Right lobe of liver (tissue), 6 donors: ENCODE measurements at regions not wholly inside any gene's neighbourhood (a gene's known extent, or its start where the extent isn't known, plus 50 kb on each side); places are given as distances from the start of the nearest gene placed in this dataset.
"Not testable (repeated sequence)": the region's sequence is repeated elsewhere in the genome, so short reads cannot be mapped to it uniquely, and the experiment has no call there.

Experiments used
- ATAC-seq, 4 donors: fragments of 200-7000 bp; cut with Tn5 transposase; one replicate each; pipeline ENCODE4 v1.9.1; 2020; ENCODE audit warnings: mild to moderate bottlenecking in 4 of 4, moderate library complexity in 4 of 4
- DNase-seq, 3 donors: peaks; one replicate each; pipeline ENCODE4 v3.0.0-alpha.2; 2020
- H3K27ac ChIP-seq, 3 donors: fragments of 200-600 bp; one replicate each; pipeline ENCODE4 v1.8.0; 2022
- H3K27me3 ChIP-seq, 2 donors: fragments of 200-600 bp; one replicate each; pipeline ENCODE4 v1.8.0; 2022
- H3K36me3 ChIP-seq, 4 donors: fragments of 200-600 bp; sonication (generic) in 1 of 4; one replicate each; pipeline versions ENCODE4 v1.5.1 to v1.8.0; 2017 to 2022; ENCODE audit warnings: control low read depth in 1 of 4
- H3K4me1 ChIP-seq, 4 donors: fragments of 200-600 bp; sonication (generic) in 1 of 4; one replicate each; pipeline versions ENCODE4 v1.5.1 to v1.8.0; 2017 to 2022; ENCODE audit warnings: control low read depth in 1 of 4
- H3K4me3 ChIP-seq, 3 donors: fragments of 200-600 bp; one replicate each; pipeline ENCODE4 v1.8.0; 2022
- H3K9me3 ChIP-seq, 4 donors: fragments of 200-600 bp; sonication (generic) in 1 of 4; one replicate each; pipeline versions ENCODE4 v1.5.1 to v1.8.0; 2017 to 2022; ENCODE audit warnings: control low read depth in 1 of 4
- CTCF ChIP-seq, 4 donors: fragments of 200-600 bp in 3 of 4; fragments of 450-650 bp in 1 of 4; IDR thresholded peaks; one replicate each; pipeline versions ENCODE4 v1.5.1 to v1.8.0; 2016 to 2022; ENCODE audit warnings: antibody characterized with exemption in 4 of 4, mild to moderate bottlenecking in 2 of 4
- POLR2A ChIP-seq: fragments of 450-650 bp; IDR thresholded peaks from one replicate; pipeline ENCODE4 v1.6.1; 2017; ENCODE audit warnings: antibody characterized with exemption, mild to moderate bottlenecking
- WGBS: methylation state at CpG from one replicate; pipeline ENCODE4 v1.1.6; 2018; ENCODE audit warnings: low coverage, low lambda C conversion rate; ENCODE audit not compliant: insufficient coverage; ENCODE audit errors: missing lambda C conversion rate; 5-methylcytosine and 5-hydroxymethylcytosine counted together
- intact Hi-C, 2 donors: fragments of 100-400 bp; cut with DNase I; formaldehyde crosslinking; loops; one replicate each; pipeline versions ENCODE4 v1.11.2 to v1.14.1; 2022
- donor health status: DM: no; HTN: yes; CAD: no.
- donor health status: DM: no; HTN: no; CAD: no.
- donor health status: DM: no; HTN: no; CAD: no.
- donor health status: DM: no; HTN: yes; CAD: no.
- donor health status: DM: no; HTN: yes; CAD: no.

GRCh38 chr15:36185845-36186244 is 393.6 kb upstream of the CDIN1 start:
- Histone ChIP-seq H3K4me3 (no peak overlapping the region), H3K36me3 (no peaks in the 10 kb centered on the region), H3K27ac (no peak overlapping the region), H3K27me3 (no peaks in the 10 kb centered on the region), H3K4me1 (peaks cover 0 to under 1% (median 0%) of the 10 kb centered on the region in 4 donors), H3K9me3 (no peaks in the 10 kb centered on the region)
- DNase-seq, result no peak
- intact Hi-C loops, result no loop called here
- no peak for TF ChIP-seq CTCF (IDR thresholded peaks at IDR 0.05)
- no peak for ATAC-seq

- WGBS, result 75% methylated on average over 1 of the region's 1 CpG
- ATAC-seq, result peak in 1 of 4 donors; percentile 51
- intact Hi-C loops, result no loop called here
These were observed 393.1 kb upstream of the CDIN1 start for GRCh38 chr15:36186376-36186775.

GRCh38 chr15:36191459-36191858 is 388.0 kb upstream of the CDIN1 start:
- ATAC-seq, result no peak
- TF ChIP-seq CTCF (IDR thresholded peaks at IDR 0.05) (no peak), POLR2A (no peak)
- no peak for DNase-seq
- no peaks in the 10 kb centered on the region for H3K4me1 ChIP-seq
- no peaks in the 10 kb centered on the region for H3K27me3 ChIP-seq
- H3K9me3 ChIP-seq, result no peaks in the 10 kb centered on the region
- no peaks in the 10 kb centered on the region for H3K36me3 ChIP-seq
- H3K4me3 ChIP-seq, result no peak overlapping the region
- H3K27ac ChIP-seq, result no peak overlapping the region
- intact Hi-C loops, result no loop called here

More at GRCh38 chr15:36186376-36186775, 393.1 kb upstream of the CDIN1 start:
- no peak for DNase-seq
- TF ChIP-seq CTCF (IDR thresholded peaks at IDR 0.05) (no peak), POLR2A (no peak)
- Histone ChIP-seq H3K27ac (no peak overlapping the region), H3K4me1 (no peaks in the 10 kb centered on the region), H3K4me3 (no peak overlapping the region), H3K36me3 (no peaks in the 10 kb centered on the region), H3K27me3 (no peaks in the 10 kb centered on the region), H3K9me3 (no peaks in the 10 kb centered on the region)

- H3K4me1 ChIP-seq, H3K36me3 ChIP-seq, DNase-seq, H3K27me3 ChIP-seq, H3K27ac ChIP-seq, ATAC-seq, H3K9me3 ChIP-seq, H3K4me3 ChIP-seq, intact Hi-C loops: not testable (repeated sequence)
- 98% methylated on average over 7 of the region's 30 CpGs for WGBS
These were observed 383.9 kb upstream of the CDIN1 start for GRCh38 chr15:36195361-36196007.

GRCh38 chr15:36208868-36209582 is 370.4 kb upstream of the CDIN1 start:
- no peaks in the 10 kb centered on the region for H3K36me3 ChIP-seq
- no peak overlapping the region for H3K4me3 ChIP-seq
- no peaks in the 10 kb centered on the region for H3K27me3 ChIP-seq
- ATAC-seq (peak in 3 of 4 donors; percentile 17 to 56 (median 54)), DNase-seq (no peak)
- no peak overlapping the region for H3K27ac ChIP-seq
- WGBS, result 41% methylated on average over 3 of the region's 3 CpGs
- no peaks in the 10 kb centered on the region for H3K9me3 ChIP-seq
- intact Hi-C loops, result no loop called here
- TF ChIP-seq CTCF (IDR thresholded peaks at IDR 0.05), result no peak
- TF ChIP-seq POLR2A, result no peak
- H3K4me1 ChIP-seq, result no peaks in the 10 kb centered on the region
